ENCODE measurements at regions not wholly inside any gene's neighbourhood (a gene's known extent, or its start where the extent isn't known, plus 50 kb on each side); places are given as distances from the start of the nearest gene placed in this dataset.

DNA sequence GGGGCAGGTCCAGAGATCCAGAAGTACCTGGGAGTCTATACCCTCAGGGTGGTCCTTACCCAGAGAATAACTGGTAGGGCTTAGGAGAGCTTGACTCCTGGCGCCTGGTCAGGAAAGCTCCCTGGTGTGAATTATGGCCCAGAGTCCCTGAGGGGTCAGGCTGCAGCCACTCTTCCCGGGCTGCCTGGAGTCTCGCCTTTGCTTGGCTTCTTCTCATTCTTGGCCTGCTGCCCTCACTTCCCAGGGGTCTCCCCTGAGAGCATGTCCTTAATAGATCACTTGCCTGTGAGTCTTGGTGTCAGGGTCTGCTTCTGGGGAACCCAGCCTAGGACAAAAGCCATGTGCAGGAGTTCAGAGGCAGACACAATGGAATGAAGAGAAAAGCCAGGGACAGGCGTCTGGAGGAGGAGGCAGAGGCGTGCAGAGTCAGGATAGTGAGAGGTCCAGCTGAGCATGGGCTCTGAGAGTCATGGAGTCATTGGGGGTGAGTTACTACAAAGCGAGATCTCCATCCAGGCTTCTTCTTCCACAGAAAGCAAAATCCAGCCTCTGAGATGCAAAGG is 212.3 kb downstream of the TFAP2C start:
- no peak for DNase-seq

DNA sequence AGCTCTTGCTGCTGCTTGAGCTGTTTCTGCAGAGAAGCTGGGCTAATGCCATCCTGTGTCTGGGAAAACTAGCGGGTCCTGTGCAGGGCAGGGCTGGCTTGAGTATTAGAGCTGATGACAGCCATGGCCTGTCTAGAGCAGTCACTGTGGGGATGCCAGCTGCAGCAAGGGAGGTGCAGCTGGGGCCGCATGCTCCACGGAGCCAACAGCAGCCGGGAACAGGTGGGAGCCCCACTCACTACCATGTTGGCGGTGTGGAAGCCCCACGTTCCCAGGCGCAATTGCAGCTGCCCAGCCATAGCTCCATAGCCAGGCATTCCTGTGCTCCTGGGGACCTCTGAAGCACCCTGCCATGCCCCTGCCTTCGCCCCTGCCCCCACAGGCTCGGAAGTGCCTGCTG is 212.9 kb downstream of the TFAP2C start:
- no peak for DNase-seq

DNA sequence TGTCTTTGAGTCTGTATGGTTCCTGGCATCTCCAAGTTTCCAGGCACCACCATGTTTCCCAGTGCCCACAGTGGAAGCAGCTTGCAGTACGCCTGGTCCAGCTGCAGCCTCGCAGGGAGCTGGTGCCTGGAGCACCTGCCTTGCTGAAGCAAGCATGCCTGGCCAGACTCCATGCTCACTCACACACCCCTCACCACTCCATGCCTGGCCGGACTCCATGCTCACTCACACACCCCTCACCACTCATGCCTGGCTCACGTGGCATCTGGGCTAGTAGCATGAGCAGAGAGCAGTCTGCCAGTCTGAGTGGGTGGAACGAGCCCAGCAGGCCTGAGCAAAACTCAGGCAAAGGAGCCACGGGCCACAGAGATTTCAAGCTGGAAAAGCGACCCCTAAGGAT is 214.3 kb downstream of the TFAP2C start:
- DNase-seq, result no peak

DNA sequence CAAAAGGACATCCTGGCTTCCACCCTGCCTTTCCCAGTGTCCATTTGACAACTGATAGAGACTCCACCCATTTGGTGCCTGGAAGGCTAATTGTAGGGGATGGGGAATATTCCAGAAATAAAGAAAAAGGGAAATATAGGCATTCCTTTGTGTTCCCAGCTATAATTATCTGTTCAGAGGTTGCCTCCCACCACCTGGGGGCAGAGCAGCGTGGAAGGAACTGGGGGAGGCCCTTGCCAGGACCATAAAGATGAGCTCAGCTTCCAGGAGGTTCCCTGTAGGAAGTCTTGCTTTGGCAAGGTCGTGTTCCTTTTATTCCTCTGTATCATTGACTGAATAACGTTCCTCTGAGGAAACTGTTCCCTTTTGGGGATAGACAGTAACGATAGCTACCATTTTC is 214.7 kb downstream of the TFAP2C start:
- no peak for DNase-seq

DNA sequence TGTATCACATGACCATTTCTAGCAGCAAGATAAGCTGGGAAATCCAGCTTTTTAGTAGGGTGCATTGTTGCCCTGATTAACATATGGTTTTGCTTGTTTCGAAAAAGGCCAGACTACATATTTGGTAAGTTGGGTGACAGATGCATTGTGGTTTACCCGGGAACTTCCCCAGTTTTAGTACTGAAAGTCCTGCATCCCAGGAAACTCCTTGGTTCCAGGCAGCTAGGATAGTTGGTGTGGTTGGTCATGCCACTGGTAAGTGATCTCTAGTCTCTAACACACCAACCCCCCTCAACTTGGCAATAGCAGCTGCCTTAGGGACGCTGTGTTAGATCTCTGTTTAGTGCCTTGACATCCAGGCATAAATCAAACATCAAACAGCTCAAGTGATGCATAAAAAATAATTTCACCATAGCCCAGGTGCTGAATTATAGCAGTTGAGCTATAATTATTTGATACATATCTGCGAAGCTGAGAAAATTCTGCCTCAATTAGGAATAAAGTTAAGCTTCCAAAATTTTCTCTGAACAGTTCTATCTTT is 216.5 kb downstream of the TFAP2C start:
- no peak for DNase-seq

DNA sequence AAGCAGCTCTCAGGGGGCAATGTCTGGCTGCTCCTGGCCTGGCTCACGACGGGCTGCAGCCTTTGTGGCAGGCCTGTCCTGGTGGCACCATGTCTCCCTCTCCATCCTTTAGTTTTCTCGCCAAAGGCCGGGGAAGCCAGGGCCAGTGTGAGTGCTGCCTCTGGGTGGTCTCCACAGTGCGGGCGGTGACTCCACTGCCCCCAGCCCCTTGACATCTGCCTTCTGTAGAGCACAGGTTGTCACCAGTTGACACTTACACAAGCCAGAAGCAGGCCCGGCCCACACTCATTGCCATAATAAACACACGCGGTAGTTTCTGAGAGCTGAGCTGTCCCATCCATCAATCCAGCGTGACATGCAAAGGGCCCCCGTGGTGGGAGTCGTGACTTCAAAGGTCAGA is 219.5 kb downstream of the TFAP2C start:
- no peak for DNase-seq

DNA sequence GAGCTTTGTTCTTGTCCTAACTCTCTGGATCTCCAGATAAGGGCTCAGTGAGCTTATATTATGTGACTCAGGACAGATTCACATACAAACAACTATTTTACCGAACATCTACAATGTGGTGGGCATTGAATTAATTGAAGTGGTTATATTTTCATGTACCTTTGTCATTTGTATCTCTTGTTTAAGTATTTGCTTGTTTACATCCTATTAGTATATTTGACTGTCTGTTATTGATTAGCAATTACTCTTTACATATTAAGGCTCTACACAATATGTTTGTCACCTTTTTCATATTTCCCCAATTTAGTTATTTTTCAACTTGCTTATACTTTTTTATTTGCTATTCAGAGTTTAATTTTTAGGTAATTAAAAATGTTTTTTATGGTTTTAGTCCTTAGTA is 222.4 kb downstream of the TFAP2C start:
- DNase-seq, result no peak

DNA sequence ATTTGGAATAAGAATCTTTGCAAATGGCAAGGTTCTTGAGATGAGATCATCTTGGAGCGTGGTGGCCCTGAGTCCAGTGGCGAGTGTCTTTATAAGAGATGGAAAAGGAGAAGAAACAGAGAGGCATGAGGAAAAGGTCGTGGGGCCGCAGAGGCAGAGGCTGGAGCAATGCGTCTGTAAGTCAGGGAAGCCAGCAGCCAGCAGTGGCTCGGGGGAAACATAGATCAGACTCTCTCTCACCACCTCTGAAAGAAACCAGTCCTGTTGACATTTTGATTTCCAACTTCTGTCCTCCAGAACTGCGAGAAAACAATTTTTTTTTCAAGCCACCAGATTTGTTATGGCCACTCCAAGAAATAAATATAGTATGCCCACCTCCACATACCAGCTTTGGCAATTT is 226.6 kb downstream of the TFAP2C start:
- DNase-seq, result no peak

DNA sequence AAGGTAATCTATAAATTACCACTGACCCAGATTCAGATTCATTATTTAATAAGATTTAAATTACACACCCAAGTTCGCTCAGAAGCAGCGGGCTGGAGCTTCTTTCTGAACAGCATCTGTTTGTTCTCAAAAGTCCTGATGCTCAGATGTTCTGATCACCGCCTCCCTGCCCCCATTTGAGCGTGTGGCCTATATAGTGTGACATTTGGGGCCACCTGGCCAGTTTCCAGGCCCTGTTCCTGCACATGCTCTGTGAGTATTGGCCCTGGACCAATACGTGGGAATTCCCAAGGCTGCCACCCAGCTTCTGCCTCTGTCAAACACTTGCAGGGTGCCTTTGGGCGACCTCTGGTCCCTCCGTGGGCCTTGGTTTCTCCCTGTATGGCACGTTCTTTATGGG is 228.8 kb downstream of the TFAP2C start:
- no peak for DNase-seq

DNA sequence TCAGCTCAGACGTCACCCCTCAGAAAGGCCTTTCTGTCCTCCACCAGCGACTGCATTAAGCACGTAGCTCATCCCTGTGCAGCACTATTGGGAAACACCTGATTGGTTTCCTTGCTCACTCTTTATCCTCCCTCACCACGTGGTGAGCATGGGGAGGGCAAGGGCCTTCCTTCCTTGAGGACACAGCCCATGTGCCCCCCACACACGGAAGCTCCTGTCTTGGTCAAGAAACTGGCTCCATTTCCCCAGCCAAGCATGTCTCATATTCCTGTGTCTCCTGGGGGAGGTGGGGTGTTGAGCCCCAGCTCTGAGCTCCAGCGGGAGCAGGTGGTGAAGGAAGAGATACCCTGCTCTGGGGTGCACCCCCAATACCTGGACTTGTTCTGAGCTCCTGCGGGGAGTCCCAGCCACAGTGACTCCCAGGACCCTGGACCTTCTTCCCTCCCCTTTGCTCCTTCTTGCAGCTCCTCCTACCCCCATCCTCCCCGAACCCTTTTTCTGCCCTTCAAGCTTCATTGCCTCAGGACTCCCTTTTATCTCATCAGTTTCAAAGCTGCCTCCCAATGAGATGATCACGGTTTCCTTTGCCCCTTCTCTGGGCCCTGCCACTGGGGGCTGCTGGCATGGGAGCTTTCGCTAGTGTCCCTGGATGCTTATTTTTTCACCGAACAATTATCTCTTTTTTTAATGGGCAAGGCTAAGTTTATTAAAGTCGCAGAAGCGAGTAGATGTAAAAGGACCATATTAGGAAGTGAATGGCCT is 230.1 kb downstream of the TFAP2C start:
- no peak for DNase-seq

DNA sequence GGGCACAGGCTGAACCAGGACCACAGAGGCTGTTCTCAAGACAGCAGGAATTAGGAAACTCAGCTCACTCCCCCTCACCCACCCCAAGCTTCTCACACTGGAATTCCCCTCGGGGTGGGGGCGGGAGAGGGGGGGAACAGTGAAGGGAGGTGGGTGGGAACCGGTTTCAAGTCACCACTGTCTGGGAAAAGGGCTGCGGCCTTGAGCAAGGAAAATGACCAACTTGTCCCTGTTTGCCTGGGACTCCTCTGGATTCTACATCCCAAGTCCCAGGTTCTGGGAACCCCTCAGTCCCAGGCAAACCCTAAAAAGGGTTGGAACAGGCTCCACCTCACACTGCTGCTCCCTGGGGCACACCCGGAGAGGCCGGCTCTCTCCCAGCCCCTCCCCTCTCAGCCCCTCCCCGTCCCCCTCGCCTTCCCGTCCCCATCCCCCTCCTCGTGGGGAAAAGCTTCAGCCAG is 230.7 kb downstream of the TFAP2C start:
- DNase-seq, result no peak

DNA sequence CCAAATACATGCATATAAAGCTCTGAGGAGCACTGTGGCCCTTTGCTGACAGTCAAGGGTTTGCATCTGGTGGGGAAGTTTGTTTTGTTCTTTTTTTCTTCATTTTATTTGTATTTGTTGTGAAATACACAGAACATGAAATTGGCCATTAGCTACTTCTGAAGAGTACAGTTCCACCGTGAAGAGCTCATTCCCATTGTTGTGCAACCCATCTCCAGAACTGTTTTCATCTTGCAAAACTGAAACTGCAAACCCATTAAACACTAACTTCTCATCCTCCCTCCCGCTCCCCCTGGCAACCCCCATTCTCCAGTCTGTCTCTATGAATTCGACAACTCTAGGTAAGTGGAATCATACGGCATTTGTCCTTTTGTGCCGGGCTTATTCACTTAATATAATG is 231.3 kb downstream of the TFAP2C start:
- no peak for DNase-seq

DNA sequence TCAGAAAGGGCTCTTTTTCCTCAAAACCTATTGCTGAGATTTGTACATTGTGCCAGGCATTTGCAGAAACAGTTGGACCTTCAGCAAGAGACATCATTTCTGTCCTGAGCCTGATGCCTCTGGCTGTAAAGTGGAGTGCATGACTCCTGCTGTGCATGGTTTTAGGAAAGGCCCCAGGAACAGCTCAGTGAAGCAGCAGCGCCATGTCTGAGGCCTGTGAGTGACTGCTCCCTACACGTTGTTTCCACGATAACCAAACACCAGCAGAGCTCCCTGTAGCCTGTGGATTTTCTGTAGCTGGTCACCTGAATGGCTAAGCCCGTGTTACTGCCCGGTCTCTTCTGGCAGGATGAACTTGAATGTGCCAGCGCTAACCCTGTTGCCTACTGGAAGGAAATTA is 232.5 kb downstream of the TFAP2C start:
- DNase-seq, result no peak

DNA sequence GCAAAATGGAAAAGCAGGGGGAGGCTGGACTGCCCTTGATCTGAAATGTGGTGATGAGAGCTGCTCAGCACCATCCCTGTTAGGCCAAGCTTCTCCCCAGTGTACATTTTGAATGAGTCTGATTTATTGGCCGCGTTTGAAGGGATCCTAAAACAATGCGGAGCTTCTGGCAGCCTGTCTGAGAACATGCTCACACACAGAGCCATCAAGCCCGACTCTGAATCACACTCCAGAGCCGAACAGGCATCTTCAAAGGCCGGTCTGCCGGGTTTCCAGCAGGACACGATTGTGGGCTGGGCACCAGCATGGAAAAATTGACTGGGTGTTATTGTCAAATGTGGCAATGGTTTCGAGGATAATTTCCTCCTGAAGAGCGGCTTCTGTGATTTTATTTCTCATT is 235.9 kb downstream of the TFAP2C start:
- no peak for DNase-seq

DNA sequence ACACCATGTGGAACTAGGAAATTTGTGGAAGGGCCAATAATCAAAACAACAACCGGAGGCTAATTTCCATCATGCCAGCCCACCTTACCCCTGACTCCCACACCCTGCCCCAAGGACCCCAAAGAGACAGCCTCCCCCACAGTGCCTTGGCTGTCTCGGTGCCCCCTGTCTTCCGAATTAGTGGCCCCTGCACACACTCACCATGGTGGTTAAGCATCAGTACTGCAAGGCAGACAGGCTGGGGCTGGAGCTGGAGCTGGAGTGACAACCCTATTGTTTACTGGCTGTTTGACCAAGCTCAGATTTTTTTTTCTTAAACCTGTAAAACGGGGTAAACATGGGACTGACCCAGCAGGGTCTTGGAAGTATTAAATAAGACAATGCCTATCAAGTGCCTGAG is 238.0 kb downstream of the TFAP2C start:
- no peak for DNase-seq

DNA sequence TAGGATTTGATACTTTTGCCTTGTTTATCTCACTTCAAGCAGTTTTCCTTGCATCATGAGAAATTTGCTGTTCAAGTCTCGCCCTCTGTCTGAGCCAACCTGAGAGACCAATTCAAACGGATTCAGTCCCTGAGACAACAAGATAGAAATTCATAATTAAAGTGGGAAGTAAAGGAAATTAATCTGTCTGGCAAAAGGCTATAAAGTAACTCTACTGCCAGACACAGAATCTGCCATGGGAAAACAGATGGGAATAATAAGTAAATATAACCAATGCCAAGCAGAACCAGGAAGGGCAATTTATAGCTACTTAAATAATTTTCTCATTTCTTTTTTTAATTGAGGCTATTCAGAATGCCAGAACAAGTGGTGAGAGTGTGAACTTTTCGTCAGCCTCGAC is 239.6 kb downstream of the TFAP2C start:
- no peak for DNase-seq

DNA sequence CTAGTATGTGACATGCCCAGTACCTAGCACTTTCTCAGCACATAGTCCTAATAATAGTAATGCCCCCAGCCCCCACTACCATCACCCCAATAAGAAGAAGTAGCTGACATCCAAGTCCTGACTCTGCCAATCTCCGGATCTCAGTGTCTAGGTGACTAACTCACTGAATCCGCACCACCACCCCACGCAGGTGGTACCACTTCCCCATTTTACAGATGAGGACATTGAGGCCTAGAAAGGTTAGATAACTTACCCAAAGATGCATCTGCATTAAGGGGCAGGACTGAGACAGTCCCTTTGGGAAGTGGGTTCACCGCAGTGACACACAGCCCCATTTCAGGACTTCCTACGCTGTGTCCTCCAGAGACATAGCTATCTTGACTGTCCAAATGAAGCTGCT is 241.2 kb downstream of the TFAP2C start:
- DNase-seq, result no peak

DNA sequence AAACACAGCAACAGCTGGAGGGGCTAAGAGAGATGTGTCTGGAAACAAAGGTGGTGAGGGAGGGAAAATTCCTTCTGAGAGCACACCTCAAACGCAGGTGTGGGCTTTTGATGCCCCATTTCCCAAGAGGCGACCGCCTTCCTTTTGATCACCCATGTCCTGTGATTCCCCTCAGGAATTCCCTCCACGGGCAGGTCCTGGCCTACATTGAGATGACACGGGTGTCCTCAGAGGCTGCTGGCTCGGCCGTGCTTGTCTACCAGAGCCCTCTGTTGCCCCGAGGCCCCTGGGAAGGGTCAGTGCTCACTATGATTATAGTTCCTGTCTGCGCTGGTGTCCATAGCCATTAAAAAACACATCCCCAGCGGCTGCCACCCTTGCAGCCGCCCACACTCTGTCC is 242.6 kb downstream of the TFAP2C start:
- DNase-seq, result no peak

DNA sequence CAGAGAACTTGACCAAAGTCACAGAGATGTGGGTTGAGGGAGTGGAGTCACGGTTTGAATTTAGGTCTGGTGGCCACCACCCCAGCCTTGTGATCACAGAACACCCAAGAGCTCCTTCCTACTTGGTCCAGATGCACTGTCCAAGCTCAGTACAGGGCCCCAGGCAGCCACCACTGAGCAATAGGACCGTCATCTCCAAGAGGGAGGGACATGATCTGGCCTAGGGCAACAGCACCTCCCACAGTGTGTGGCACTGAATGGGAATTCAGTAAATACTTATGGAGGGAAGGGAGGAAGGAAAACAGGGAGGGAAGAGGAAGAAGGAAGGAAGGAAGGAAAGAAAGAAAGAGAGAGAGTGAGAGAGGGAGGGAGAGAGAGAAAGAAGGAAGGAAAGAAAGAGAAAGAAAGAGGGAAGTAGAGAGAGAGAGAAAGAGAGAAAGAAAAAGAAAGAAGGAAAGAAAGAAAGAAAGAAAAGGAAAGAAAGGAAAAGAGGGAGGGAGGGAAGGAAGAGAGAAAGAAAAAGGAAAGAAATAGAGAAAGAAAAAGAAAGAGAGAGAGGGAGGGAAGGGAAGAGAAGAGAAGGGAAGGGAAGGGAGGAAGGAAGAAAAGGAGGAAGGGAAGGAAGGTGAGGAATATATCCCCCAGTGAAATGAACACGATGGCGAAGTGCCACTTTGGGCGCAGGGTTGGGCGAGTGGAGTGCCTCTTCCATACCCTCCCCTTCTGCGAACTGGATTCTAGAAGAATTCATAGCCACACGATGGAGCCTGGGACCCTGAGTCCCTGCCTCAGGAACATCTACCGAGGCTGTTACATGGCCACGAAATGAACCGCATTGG is 243.7 kb downstream of the TFAP2C start:
- no peak for DNase-seq

DNA sequence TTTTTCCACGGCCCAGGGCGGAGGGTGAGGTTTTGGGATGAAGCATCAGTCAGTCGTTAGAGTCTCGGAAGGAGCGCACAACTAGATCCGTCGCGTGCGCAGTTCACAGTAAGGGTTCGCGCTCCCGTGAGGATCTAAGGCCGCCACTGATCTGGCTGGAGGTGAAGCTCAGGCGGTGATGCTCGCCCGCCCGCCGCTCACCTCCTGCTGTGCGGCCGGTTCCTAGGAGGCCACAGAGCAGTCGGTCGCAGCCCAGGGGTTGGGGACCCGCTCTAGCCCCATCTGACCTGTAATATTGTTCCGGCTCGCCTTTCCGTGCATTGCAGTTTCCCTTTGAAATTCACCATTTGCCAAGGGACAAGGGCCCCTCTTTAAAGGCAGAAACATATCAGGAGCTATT is 244.7 kb downstream of the TFAP2C start:
- DNase-seq, result no peak

DNA sequence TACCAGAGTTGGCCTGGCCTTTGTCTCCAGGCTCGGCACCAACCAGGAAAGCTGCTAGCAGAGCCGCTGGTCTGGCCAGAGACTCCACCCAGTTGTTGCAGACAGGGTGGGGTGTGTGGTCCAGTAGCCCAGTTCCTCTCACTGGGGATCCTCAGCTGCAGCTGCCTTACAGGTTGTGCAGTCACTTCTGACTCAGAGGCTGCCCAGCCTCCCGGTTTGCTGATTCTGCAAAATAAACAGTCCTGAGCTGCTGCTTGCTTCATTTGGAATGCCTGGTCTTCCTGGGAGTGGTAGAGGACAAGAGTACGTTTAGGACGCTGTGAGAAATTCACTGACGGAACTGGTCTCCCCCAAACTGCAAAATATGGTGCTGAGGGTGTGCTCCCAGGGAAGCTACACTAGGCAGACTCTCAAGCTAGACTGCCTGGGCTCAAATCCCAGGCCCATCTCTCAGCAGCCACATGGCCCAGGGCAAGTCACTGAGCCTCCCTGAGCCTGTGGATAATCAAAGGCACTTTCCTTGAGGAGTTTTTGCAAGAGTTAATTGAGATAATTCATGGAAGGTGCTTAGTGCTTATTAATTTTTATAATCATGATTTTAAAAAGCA is 246.1 kb downstream of the TFAP2C start:
- DNase-seq, result no peak

DNA sequence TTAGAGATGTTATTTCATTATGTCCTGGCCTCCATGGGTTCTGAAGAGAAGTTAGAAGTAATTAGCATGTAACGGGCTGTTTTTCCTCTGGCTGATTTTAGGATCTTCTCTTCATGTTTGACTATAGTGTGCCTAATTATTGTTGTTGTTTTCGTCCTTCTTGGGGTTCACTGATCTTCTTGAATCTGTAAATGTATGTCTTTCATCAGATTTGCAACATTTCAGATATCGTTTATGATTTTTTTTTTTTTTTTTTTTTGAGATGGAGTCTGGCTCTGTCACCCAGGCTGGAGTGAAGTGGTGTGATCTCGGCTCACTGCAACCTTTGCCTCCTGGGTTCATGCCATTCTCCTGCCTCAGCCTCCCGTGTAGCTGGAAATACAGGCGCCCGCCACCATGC is 246.7 kb downstream of the TFAP2C start:
- no peak for DNase-seq

DNA sequence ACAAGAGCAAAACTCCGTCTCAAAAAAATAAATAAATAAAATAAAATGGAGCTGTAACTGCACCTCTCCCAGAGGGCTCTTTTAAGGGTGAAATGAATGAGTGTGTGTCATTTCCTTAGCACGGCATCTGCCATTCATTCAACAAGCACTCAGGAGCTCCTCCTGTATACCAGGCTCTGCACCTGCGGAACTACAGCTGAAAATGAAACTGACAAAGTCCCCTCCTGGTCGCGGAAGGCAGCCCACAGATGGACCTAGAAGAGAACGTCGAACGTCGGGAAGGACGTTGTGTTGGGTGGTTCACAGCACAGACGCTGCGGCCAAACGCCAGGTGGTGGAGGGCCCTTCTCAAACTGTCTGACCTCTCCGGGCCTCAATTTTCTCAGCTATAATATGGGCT is 256.4 kb downstream of the TFAP2C start:
- DNase-seq, result no peak

Measured in NCI-H146 (cell line).